CD4-positive, alpha-beta T cell (primary cell): ENCODE measurements at regions not wholly inside any gene's neighbourhood (a gene's known extent, or its start where the extent isn't known, plus 50 kb on each side); places are given as distances from the start of the nearest gene placed in this dataset.

Source experiments
- ATAC-seq: fragments of 200-7000 bp; cut with Tn5 transposase; one replicate; pipeline ENCODE4 v1.10.0; 2022; ENCODE audit warnings: mild to moderate bottlenecking; ENCODE audit not compliant: poor library complexity
- CTCF ChIA-PET: fragments of 350-600 bp; sonication (Branson Sonifier 250); formaldehyde crosslinking; loops from one replicate; lab custom pipeline; 2021; ENCODE audit warnings: antibody characterized with exemption, inconsistent platforms; lab: Charles Lee
- POLR2A ChIA-PET: fragments of 350-600 bp; sonication (Branson Sonifier 250); formaldehyde crosslinking; loops from one replicate; lab custom pipeline; 2021; ENCODE audit warnings: antibody characterized with exemption, inconsistent platforms; lab: Charles Lee
- DNase-seq, 14 experiments: peaks; one replicate each; pipeline ENCODE4 v3.0.0-alpha.2; 2013 to 2020; ENCODE audit warnings: mixed read lengths in 2 of 14
- H3K27ac ChIP-seq, 2 donors: one replicate each; pipeline versions ENCODE4 v1.5.1 to v1.7.0; 2013; ENCODE audit warnings: low read length in 2 of 2, low read depth in 1 of 2, mild to moderate bottlenecking in 1 of 2
- H3K27me3 ChIP-seq, 2 experiments: 1 replicate in 1 of 2; 2 replicates in 1 of 2; pipeline versions ENCODE4 v1.6.1 to v1.7.0; 2013; ENCODE audit warnings: low read length in 2 of 2, control low read depth in 1 of 2, mild to moderate bottlenecking in 1 of 2, moderate library complexity in 1 of 2; ENCODE audit not compliant: insufficient read depth in 2 of 2, control insufficient read depth in 1 of 2
- H3K36me3 ChIP-seq: one replicate; pipeline ENCODE4 v1.6.1; 2013; ENCODE audit warnings: low read length, control low read depth; ENCODE audit not compliant: insufficient read depth
- H3K4me1 ChIP-seq: one replicate; pipeline ENCODE4 v1.6.1; 2013; ENCODE audit warnings: low read length, control low read depth; ENCODE audit not compliant: insufficient read depth
- H3K4me3 ChIP-seq: one replicate; pipeline ENCODE4 v1.5.1; 2013; ENCODE audit warnings: mild to moderate bottlenecking, low read length, moderate library complexity
- H3K9me3 ChIP-seq, 2 experiments: 1 replicate in 1 of 2; 2 replicates in 1 of 2; pipeline versions ENCODE4 v1.6.1 to v1.7.0; 2013; ENCODE audit warnings: low read length in 2 of 2, mild to moderate bottlenecking in 2 of 2, control low read depth in 1 of 2, moderate library complexity in 1 of 2; ENCODE audit not compliant: control insufficient read depth in 1 of 2, insufficient read depth in 1 of 2
- H3K27ac Mint-ChIP-seq: one replicate; pipeline ENCODE4 v1.8.0; 2020; ENCODE audit warnings: mixed read lengths
- H3K27me3 Mint-ChIP-seq: one replicate; pipeline ENCODE4 v1.8.0; 2021; ENCODE audit warnings: mixed read lengths
- H3K36me3 Mint-ChIP-seq: one replicate; pipeline ENCODE4 v1.8.0; 2021; ENCODE audit warnings: low read depth, mixed read lengths
- H3K4me1 Mint-ChIP-seq: one replicate; pipeline ENCODE4 v1.8.0; 2021; ENCODE audit warnings: low read depth, mixed read lengths
- H3K4me3 Mint-ChIP-seq: one replicate; pipeline ENCODE4 v1.8.0; 2020; ENCODE audit warnings: mild to moderate bottlenecking, mixed read lengths
- H3K9me3 Mint-ChIP-seq: one replicate; pipeline ENCODE4 v1.8.0; 2020; ENCODE audit warnings: mixed read lengths
- CTCF ChIP-seq: fragments of 200-600 bp; IDR thresholded peaks from one replicate; pipeline ENCODE4 v1.8.0; 2022; ENCODE audit warnings: antibody characterized with exemption, mild to moderate bottlenecking
- intact Hi-C, 2 experiments: fragments of 100-400 bp; cut with DNase I in 1 of 2; cut with micrococcal nuclease in 1 of 2; formaldehyde crosslinking; loops; one replicate each; pipeline versions ENCODE4 v1.15.1 to v1.9.0; 2023 to 2025; cut with DNase I, micrococcal nuclease

- TF ChIP-seq CTCF = no peak
- no peak overlapping the region for H3K27ac Mint-ChIP-seq
- H3K36me3 Mint-ChIP-seq = no peaks in the 10 kb centered on the region
- Histone ChIP-seq H3K9me3 (no peaks in the 10 kb centered on the region), H3K27ac (no peak overlapping the region), H3K4me3 (no peak overlapping the region), H3K27me3 (no peaks in the 10 kb centered on the region), H3K4me1 (no peaks in the 10 kb centered on the region), H3K36me3 (no peaks in the 10 kb centered on the region)
- CTCF ChIA-PET = interaction anchor here (0.9 kb wide), 1 partner anchor 22 kb away, joined by 3 read pairs; no protein-coding TSS in a partner anchor
- peaks cover 3% of the 10 kb centered on the region for H3K9me3 Mint-ChIP-seq
- intact Hi-C loops = no loop called here
- H3K4me3 Mint-ChIP-seq = no peak overlapping the region
- ATAC-seq (no peak), DNase-seq (no peak)
- no peaks in the 10 kb centered on the region for H3K4me1 Mint-ChIP-seq
- peaks cover 11% of the 10 kb centered on the region for H3K27me3 Mint-ChIP-seq
- POLR2A ChIA-PET = no interaction called here
Observed at GRCh38 chr2:65782186-65782585, 349.8 kb upstream of the SPRED2 start.

GRCh38 chr2:65781756-65782155 is 349.4 kb upstream of the SPRED2 start:
- H3K27me3 ChIP-seq = no peaks in the 10 kb centered on the region
- CTCF ChIA-PET = interaction anchor here (0.9 kb wide), 1 partner anchor 22 kb away, joined by 3 read pairs; no protein-coding TSS in a partner anchor
- Mint-ChIP-seq H3K9me3 (peaks cover 3% of the 10 kb centered on the region), H3K4me1 (no peaks in the 10 kb centered on the region), H3K27me3 (peaks cover 11% of the 10 kb centered on the region), H3K4me3 (no peak overlapping the region), H3K36me3 (no peaks in the 10 kb centered on the region), H3K27ac (no peak overlapping the region)
- POLR2A ChIA-PET = no interaction called here
- TF ChIP-seq CTCF = no peak
- H3K4me1 ChIP-seq = no peaks in the 10 kb centered on the region
- H3K9me3 ChIP-seq = no peaks in the 10 kb centered on the region
- H3K36me3 ChIP-seq = no peaks in the 10 kb centered on the region
- ATAC-seq (no peak), DNase-seq (no peak)
- H3K4me3 ChIP-seq = no peak overlapping the region
- no peak overlapping the region for H3K27ac ChIP-seq
- intact Hi-C loops = no loop called here

DNA sequence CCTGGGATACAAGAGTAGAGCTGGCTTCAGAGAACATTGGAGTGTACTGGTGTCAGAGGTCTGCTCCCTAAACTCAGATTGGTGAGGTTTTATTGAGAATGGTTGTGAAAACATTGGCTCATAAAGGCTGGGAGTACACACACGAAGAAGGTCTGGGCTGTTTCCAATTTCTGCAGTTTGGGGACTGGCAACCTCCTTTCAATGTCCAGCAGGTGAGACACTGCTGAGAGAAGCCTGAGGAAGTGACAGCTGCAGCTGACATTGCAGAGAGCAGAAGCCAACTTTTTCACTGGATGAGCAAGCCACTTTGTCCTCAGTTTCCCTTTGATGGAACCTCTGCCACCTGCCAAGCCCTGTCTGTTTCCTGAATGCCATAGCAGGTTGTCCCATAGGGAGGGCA is 346.6 kb upstream of the SPRED2 start:
- Histone ChIP-seq H3K27me3 (no peaks in the 10 kb centered on the region), H3K9me3 (no peaks in the 10 kb centered on the region), H3K36me3 (no peaks in the 10 kb centered on the region), H3K27ac (no peak overlapping the region), H3K4me3 (no peak overlapping the region), H3K4me1 (no peaks in the 10 kb centered on the region)
- ATAC-seq (no peak), DNase-seq (no peak)
- H3K4me3 Mint-ChIP-seq = no peak overlapping the region
- CTCF ChIA-PET = no interaction called here
- H3K36me3 Mint-ChIP-seq = no peaks in the 10 kb centered on the region
- intact Hi-C loops = no loop called here
- POLR2A ChIA-PET = no interaction called here
- H3K9me3 Mint-ChIP-seq = no peaks in the 10 kb centered on the region
- peaks cover 14% of the 10 kb centered on the region for H3K27me3 Mint-ChIP-seq
- H3K4me1 Mint-ChIP-seq = no peaks in the 10 kb centered on the region
- no peak for TF ChIP-seq CTCF
- H3K27ac Mint-ChIP-seq = no peak overlapping the region
